HepG2 (cell line): ENCODE measurements at regions not wholly inside any gene's neighbourhood (a gene's known extent, or its start where the extent isn't known, plus 50 kb on each side); places are given as distances from the start of the nearest gene placed in this dataset.

Source experiments
- ATAC-seq: fragments of 200-7000 bp; cut with Tn5 transposase; 3 replicates; pipeline ENCODE4 v1.9.1; 2020; ENCODE audit warnings: mild to moderate bottlenecking, moderate library complexity
- BruUV-seq: library from RNA; stranded (reverse); fragments of 400-500 nt; replicated peaks from 2 replicates; lab custom pipeline; 2021; lab: Mats Ljungman, UMichigan
- CTCF ChIA-PET: fragments of 300-600 bp; formaldehyde crosslinking; extraction: SDS; loops from one replicate; lab custom pipeline; 2021; ENCODE audit warnings: low total read pairs, inconsistent platforms, low intra/inter-chr PET ratio; lab: Yijun Ruan, JAX
- POLR2A ChIA-PET: fragments of 350-600 bp; sonication (Branson Sonifier 250); formaldehyde crosslinking; loops from one replicate; lab custom pipeline; 2020; ENCODE audit warnings: antibody characterized with exemption, inconsistent platforms; lab: Yijun Ruan, JAX
- DNase-seq: peaks from one replicate; pipeline ENCODE4 v3.0.0-alpha.2; 2015; ENCODE audit warnings: low spot score
- FAIRE-seq: peaks from 3 replicates; lab custom pipeline; 2011; peaks lifted over from hg19 to GRCh38; lab: Jason Lieb, UNC
- H2AFZ ChIP-seq: one replicate; pipeline ENCODE4 v1.6.1; 2011; ENCODE audit warnings: low read length, inconsistent platforms
- H3K27ac ChIP-seq: fragments of 300-600 bp; 3 replicates; pipeline ENCODE4 v1.8.0; 2011; ENCODE audit warnings: mixed run types, mild to moderate bottlenecking, mixed read lengths, low read length, inconsistent platforms; ENCODE audit not compliant: insufficient read depth; ENCODE audit errors: extremely low read length
- H3K27me3 ChIP-seq, 2 experiments: fragments of 200-600 bp in 1 of 2; 2 replicates in 1 of 2; 3 replicates in 1 of 2; pipeline versions ENCODE4 v1.6.0 to v1.8.0; 2011; ENCODE audit warnings: low read length in 2 of 2, mild to moderate bottlenecking in 2 of 2, moderate library complexity in 2 of 2, inconsistent platforms in 1 of 2; ENCODE audit not compliant: insufficient read depth in 2 of 2, control insufficient read depth in 1 of 2
- H3K36me3 ChIP-seq, 2 experiments: fragments of 200-600 bp in 1 of 2; replicated peaks in 1 of 2; 2 replicates in 1 of 2; 3 replicates in 1 of 2; pipeline versions ENCODE4 v1.5.1 to v1.8.0; 2011; ENCODE audit warnings: low read length in 2 of 2, inconsistent platforms in 1 of 2; ENCODE audit not compliant: insufficient read depth in 2 of 2, control insufficient read depth in 1 of 2
- H3K4me1 ChIP-seq: 2 replicates; pipeline ENCODE4 v1.5.1; 2012; ENCODE audit warnings: low read length, inconsistent platforms; ENCODE audit not compliant: insufficient read depth
- H3K4me2 ChIP-seq: 2 replicates; pipeline ENCODE4 v1.6.0; 2011; ENCODE audit warnings: low read depth, low read length, inconsistent platforms
- H3K4me3 ChIP-seq, 3 experiments: fragments of 200-600 bp in 1 of 3; sonication (generic), shearing (Covaris generic) in 1 of 3; replicated peaks in 1 of 3; 2 replicates each; pipeline ENCODE4 v1.5.1; 2011 to 2016; ENCODE audit warnings: low read length in 3 of 3, inconsistent platforms in 2 of 3, low read depth in 2 of 3, mild to moderate bottlenecking in 2 of 3, control low read depth in 1 of 3, mixed read lengths in 1 of 3; ENCODE audit not compliant: insufficient read depth in 1 of 3
- H3K79me2 ChIP-seq: one replicate; pipeline ENCODE4 v1.6.1; 2011; ENCODE audit warnings: low read length, inconsistent platforms; ENCODE audit not compliant: insufficient read depth
- H3K9ac ChIP-seq: 2 replicates; pipeline ENCODE4 v1.6.0; 2011; ENCODE audit warnings: mild to moderate bottlenecking, low read depth, low read length, inconsistent platforms; ENCODE audit not compliant: insufficient read depth
- H3K9me3 ChIP-seq: 2 replicates; pipeline ENCODE4 v1.5.1; 2012; ENCODE audit warnings: mild to moderate bottlenecking, low read length
- H4K20me1 ChIP-seq: 2 replicates; pipeline ENCODE4 v1.6.0; 2011; ENCODE audit warnings: inconsistent platforms, mild to moderate bottlenecking, low read length, moderate library complexity; ENCODE audit not compliant: insufficient read depth
- FIP1L1 ChIP-seq: fragments of 200-400 bp; formaldehyde crosslinking; IDR thresholded peaks from 2 replicates; pipeline ENCODE4 v1.6.1; 2018; ENCODE audit warnings: low read depth, mild to moderate bottlenecking, low read length, moderate library complexity, borderline replicate concordance; ENCODE audit not compliant: insufficient read depth
- GLMP ChIP-seq: sonication (generic); formaldehyde crosslinking; IDR thresholded peaks from 2 replicates; pipeline ENCODE4 v1.9.0; 2021; ENCODE audit warnings: missing genetic modification reagents, mild to moderate bottlenecking, borderline replicate concordance
- NFRKB ChIP-seq: fragments of 450-650 bp; IDR thresholded peaks from 2 replicates; pipeline ENCODE4 v1.6.1; 2017
- NR2F1 ChIP-seq, 2 experiments: fragments of 450-650 bp in 1 of 2; formaldehyde crosslinking in 1 of 2; IDR thresholded peaks; 2 replicates each; pipeline versions ENCODE4 v1.5.0 to v1.6.1; 2016 to 2020; ENCODE audit warnings: mild to moderate bottlenecking in 1 of 2, missing compliant biosample characterization in 1 of 2, missing genetic modification reagents in 1 of 2, moderate library complexity in 1 of 2
- RARG ChIP-seq: sonication (generic); formaldehyde crosslinking; IDR thresholded peaks from 2 replicates; pipeline ENCODE4 v1.4.0; 2020; ENCODE audit warnings: low read depth, mild to moderate bottlenecking, missing genetic modification reagents
- ZHX2 ChIP-seq, 2 experiments: sonication (generic) in 1 of 2; formaldehyde crosslinking in 1 of 2; IDR thresholded peaks; 2 replicates each; pipeline versions ENCODE4 v1.6.1 to v1.9.0; 2014 to 2022; ENCODE audit warnings: antibody characterized with exemption in 1 of 2, borderline replicate concordance in 1 of 2, inconsistent platforms in 1 of 2, low read depth in 1 of 2, missing genetic modification reagents in 1 of 2
- ZNF101 ChIP-seq: sonication (generic); formaldehyde crosslinking; IDR thresholded peaks from 2 replicates; pipeline ENCODE4 v1.4.0; 2020; ENCODE audit warnings: mild to moderate bottlenecking, low read depth, missing genetic modification reagents, borderline replicate concordance
- ZNF225 ChIP-seq: sonication (generic); formaldehyde crosslinking; IDR thresholded peaks from 2 replicates; pipeline ENCODE4 v1.4.0; 2020; ENCODE audit warnings: mild to moderate bottlenecking, missing genetic modification reagents
- ZNF232 ChIP-seq: sonication (generic); formaldehyde crosslinking; IDR thresholded peaks from 2 replicates; pipeline ENCODE4 v1.4.0; 2020; ENCODE audit warnings: missing genetic modification reagents, borderline replicate concordance
- WGBS: methylation state at CpG from one replicate; pipeline ENCODE4 v1.1.6; 2017; ENCODE audit warnings: low lambda C conversion rate; 5-methylcytosine and 5-hydroxymethylcytosine counted together
- in situ Hi-C: cut with HindIII; loops from 2 replicates; pipeline ENCODE4 v1.10.0; 2017; ENCODE audit warnings: low pct_unique_long_range_greater_than_20kb; ENCODE audit not compliant: extremely low pct_ligation_motif_present
- intact Hi-C: fragments of 100-400 bp; cut with micrococcal nuclease; formaldehyde crosslinking; loops from one replicate; pipeline ENCODE4 v1.10.0; 2022; ENCODE audit not compliant: unreplicated experiment
- TF ChIP-seq, protein P1 (sequence below): sonication (generic); formaldehyde crosslinking; IDR thresholded peaks from 2 replicates; pipeline ENCODE4 v1.4.0; 2020; ENCODE audit warnings: missing genetic modification reagents
- TF ChIP-seq, protein P2 (sequence below): sonication (generic); formaldehyde crosslinking; IDR thresholded peaks from 2 replicates; pipeline ENCODE4 v1.4.0; 2020; ENCODE audit warnings: missing genetic modification reagents, borderline replicate concordance

DNA sequence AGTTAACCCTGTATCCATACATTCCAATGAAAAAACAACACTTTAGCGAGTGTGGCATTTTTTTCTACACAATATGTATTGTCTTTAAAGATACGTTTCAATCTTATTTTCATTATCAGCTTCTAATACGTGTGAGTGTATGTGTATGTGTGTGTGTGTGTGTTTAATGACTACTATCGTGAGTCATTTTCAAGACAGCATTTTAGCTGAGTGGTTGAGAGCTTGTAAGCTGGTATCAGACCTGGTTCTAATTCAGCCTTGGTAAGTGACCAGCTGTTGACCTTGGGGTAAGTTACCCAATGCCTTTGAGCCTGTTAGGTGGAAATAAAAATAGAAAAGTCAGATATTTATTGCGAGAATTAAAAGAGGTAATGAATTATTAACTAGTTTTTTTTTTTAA is 320.0 kb upstream of the NT5E start:
- intact Hi-C loops = loop anchor here (5.0 kb wide), 3 partner anchors 113 to 703 kb away; no protein-coding TSS in a partner anchor
- ATAC-seq = no peak
- CTCF ChIA-PET = no interaction called here
- TF ChIP-seq ZHX2 (IDR thresholded peaks at IDR 0.05; ENCODE audit: low read depth) (no peak), ZHX2 (CRISPR knock-in tag; IDR thresholded peaks at IDR 0.05; ENCODE audit: borderline replicate concordance) (no peak), FIP1L1 (no peak), GLMP (CRISPR knock-in tag) (no peak), ZNF225 (no peak), NFRKB (no peak), RARG (no peak), ZNF232 (CRISPR knock-in tag) (no peak), NR2F1 (CRISPR knock-in tag; IDR thresholded peaks at IDR 0.05) (no peak), ZNF101 (CRISPR knock-in tag) (no peak)
- TF ChIP-seq, protein P1, sequence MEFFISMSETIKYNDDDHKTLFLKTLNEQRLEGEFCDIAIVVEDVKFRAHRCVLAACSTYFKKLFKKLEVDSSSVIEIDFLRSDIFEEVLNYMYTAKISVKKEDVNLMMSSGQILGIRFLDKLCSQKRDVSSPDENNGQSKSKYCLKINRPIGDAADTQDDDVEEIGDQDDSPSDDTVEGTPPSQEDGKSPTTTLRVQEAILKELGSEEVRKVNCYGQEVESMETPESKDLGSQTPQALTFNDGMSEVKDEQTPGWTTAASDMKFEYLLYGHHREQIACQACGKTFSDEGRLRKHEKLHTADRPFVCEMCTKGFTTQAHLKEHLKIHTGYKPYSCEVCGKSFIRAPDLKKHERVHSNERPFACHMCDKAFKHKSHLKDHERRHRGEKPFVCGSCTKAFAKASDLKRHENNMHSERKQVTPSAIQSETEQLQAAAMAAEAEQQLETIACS (CRISPR knock-in tag) = no peak
- TF ChIP-seq, protein P2, sequence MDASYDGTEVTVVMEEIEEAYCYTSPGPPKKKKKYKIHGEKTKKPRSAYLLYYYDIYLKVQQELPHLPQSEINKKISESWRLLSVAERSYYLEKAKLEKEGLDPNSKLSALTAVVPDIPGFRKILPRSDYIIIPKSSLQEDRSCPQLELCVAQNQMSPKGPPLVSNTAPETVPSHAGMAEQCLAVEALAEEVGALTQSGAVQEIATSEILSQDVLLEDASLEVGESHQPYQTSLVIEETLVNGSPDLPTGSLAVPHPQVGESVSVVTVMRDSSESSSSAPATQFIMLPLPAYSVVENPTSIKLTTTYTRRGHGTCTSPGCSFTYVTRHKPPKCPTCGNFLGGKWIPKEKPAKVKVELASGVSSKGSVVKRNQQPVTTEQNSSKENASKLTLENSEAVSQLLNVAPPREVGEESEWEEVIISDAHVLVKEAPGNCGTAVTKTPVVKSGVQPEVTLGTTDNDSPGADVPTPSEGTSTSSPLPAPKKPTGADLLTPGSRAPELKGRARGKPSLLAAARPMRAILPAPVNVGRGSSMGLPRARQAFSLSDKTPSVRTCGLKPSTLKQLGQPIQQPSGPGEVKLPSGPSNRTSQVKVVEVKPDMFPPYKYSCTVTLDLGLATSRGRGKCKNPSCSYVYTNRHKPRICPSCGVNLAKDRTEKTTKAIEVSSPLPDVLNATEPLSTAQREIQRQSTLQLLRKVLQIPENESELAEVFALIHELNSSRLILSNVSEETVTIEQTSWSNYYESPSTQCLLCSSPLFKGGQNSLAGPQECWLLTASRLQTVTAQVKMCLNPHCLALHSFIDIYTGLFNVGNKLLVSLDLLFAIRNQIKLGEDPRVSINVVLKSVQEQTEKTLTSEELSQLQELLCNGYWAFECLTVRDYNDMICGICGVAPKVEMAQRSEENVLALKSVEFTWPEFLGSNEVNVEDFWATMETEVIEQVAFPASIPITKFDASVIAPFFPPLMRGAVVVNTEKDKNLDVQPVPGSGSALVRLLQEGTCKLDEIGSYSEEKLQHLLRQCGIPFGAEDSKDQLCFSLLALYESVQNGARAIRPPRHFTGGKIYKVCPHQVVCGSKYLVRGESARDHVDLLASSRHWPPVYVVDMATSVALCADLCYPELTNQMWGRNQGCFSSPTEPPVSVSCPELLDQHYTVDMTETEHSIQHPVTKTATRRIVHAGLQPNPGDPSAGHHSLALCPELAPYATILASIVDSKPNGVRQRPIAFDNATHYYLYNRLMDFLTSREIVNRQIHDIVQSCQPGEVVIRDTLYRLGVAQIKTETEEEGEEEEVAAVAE (CRISPR knock-in tag) = no peak

More for the DNA sequence above, 320.0 kb upstream of the NT5E start:
- FAIRE-seq (no peak), DNase-seq (no peak)
- no peak overlapping the region for H3K4me3 ChIP-seq
- H3K4me2 ChIP-seq = no peak overlapping the region
- no peaks in the 10 kb centered on the region for H3K36me3 ChIP-seq
- H4K20me1 ChIP-seq = no peaks in the 10 kb centered on the region
- H3K9ac ChIP-seq = no peak overlapping the region
- no TSS peak for BruUV-seq
- H3K27me3 ChIP-seq = no peaks in the 10 kb centered on the region
- H3K79me2 ChIP-seq = no peaks in the 10 kb centered on the region
- POLR2A ChIA-PET = no interaction called here
- H2AFZ ChIP-seq = no peak overlapping the region
- no peaks in the 10 kb centered on the region for H3K9me3 ChIP-seq
- no peaks in the 10 kb centered on the region for H3K4me1 ChIP-seq
- H3K27ac ChIP-seq = no peak overlapping the region
- in situ Hi-C loops = no loop called here
- 0% methylated on average over 5 of the region's 5 CpGs for WGBS
